KOPT-K1 (cell line): ENCODE measurements at regions not wholly inside any gene's neighbourhood (a gene's known extent, or its start where the extent isn't known, plus 50 kb on each side); places are given as distances from the start of the nearest gene placed in this dataset.

ENCODE experiments used
- H3K27ac ChIP-seq: fragments of 200-600 bp; sonication (generic); 2 replicates; pipeline ENCODE4 v1.5.1; 2016; ENCODE audit warnings: antibody characterized with exemption, mild to moderate bottlenecking, low read depth, low read length; ENCODE audit not compliant: poor library complexity, severe bottlenecking
- H3K36me3 ChIP-seq: fragments of 200-600 bp; sonication (generic); 2 replicates; pipeline ENCODE4 v1.5.1; 2017; ENCODE audit warnings: antibody characterized with exemption, mild to moderate bottlenecking, low read length, moderate library complexity; ENCODE audit not compliant: insufficient read depth
- H3K9me3 ChIP-seq: fragments of 200-600 bp; sonication (generic); 2 replicates; pipeline ENCODE4 v1.5.1; 2017; ENCODE audit warnings: antibody characterized with exemption, low read length, mild to moderate bottlenecking; ENCODE audit not compliant: insufficient read depth, poor library complexity, severe bottlenecking

GRCh38 chr13:18953139-18953930 lies 228.3 kb downstream of the TUBA3C start:
- Histone ChIP-seq H3K9me3 (peaks cover 57% of the 10 kb centered on the region), H3K36me3 (no peaks in the 10 kb centered on the region), H3K27ac (no peak overlapping the region)

GRCh38 chr13:18952225-18953016 lies 229.2 kb downstream of the TUBA3C start:
- Histone ChIP-seq H3K9me3 (peaks cover 55% of the 10 kb centered on the region), H3K27ac (no peak overlapping the region)

DNA sequence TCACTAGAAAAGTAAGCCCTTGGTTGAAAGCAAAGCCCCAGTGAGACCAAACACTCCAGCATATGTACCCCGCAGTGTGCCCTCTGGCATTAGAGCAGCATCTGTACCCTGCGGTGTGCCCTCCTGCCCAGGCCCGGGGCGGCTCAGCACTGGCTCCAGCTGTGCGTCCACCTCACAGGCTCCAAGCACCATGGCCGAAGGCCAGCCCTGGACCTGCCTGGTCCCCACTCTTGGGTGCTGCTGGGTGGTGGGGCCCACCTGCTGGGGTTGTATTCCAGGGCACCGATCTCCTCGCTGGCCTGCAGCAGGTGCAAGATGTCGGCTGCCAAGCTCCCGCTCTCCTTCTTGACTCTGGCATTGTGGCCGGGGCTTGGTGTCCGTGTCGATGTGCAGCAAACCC lies 230.2 kb downstream of the TUBA3C start:
- Histone ChIP-seq H3K9me3 (peaks cover 47% of the 10 kb centered on the region), H3K36me3 (no peaks in the 10 kb centered on the region), H3K27ac (no peak overlapping the region)

More at GRCh38 chr13:18952225-18953016, 229.2 kb downstream of the TUBA3C start:
- no peaks in the 10 kb centered on the region for H3K36me3 ChIP-seq

DNA sequence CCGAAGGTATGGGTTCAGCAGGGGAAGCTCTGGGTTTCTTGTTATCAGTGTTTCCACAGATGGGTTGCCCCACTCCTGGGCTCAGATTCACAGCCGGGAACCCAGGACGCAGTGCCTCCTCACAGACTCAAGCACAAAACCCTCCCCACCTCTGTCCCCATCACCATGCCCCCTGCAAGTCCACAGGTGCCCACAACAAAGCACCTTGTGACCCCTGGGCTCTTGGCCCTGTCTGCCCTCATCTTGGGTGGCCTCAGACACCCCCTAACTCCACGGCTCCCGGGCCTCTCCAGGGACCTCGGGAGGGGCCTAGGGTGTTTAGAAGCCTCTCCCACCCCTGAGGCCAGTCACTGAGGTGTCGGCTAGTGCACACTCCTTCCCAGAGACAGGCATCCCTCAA lies 231.7 kb downstream of the TUBA3C start:
- H3K27ac ChIP-seq: no peak overlapping the region
- peaks cover 43% of the 10 kb centered on the region for H3K9me3 ChIP-seq
- H3K36me3 ChIP-seq: no peaks in the 10 kb centered on the region

DNA sequence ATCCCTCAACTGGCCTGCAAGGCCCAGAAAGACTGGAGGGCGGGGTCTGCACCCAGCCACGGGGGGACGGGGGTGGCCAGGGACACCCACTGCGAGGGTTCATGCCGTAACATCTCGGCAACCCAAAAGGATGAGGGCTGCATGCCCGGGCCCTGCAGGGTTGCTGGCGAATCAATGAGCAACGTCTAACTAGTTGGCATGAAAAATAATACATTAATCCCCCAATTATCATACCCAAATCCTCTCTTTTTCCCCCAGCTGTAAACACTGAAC lies 232.2 kb downstream of the TUBA3C start:
- Histone ChIP-seq H3K9me3 (peaks cover 49% of the 10 kb centered on the region), H3K27ac (no peak overlapping the region), H3K36me3 (no peaks in the 10 kb centered on the region)

- peaks cover 54% of the 10 kb centered on the region for H3K9me3 ChIP-seq
- no peak overlapping the region for H3K27ac ChIP-seq
- no peaks in the 10 kb centered on the region for H3K36me3 ChIP-seq
Observed at GRCh38 chr13:18948664-18949488, 232.7 kb downstream of the TUBA3C start.

DNA sequence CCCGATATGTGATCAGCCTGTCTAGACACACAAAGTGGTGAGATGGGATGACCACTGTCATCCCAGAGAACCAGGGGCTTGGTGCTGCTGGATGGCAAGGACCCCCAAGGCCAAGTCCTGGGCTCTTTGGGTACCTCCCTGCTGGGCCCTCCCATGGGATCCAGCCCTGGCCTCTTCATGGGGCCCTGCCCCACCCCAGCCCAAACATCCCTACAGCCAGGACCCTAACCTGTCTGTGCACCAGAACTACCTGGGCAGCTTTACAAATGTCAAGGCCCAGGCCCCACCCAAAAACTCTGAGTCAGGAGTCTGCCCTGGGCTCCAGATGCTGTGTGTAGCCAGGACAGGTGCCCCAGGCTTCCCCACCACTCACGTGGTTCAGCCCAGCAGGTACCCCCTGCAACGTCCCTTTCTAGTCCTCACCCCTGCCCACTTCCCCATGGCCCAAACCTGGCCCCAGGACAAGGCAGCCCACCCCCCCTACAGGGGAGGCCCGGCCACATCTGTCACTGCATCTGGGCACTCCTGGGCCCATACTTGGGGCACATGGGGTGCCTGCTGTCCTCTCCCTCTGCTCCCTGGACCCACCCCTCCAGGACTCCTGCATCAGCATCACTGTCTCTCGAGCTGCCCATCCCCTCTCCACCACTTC lies 233.5 kb downstream of the TUBA3C start:
- no peak overlapping the region for H3K27ac ChIP-seq
- H3K9me3 ChIP-seq: peaks cover 59% of the 10 kb centered on the region
- H3K36me3 ChIP-seq: no peaks in the 10 kb centered on the region

DNA sequence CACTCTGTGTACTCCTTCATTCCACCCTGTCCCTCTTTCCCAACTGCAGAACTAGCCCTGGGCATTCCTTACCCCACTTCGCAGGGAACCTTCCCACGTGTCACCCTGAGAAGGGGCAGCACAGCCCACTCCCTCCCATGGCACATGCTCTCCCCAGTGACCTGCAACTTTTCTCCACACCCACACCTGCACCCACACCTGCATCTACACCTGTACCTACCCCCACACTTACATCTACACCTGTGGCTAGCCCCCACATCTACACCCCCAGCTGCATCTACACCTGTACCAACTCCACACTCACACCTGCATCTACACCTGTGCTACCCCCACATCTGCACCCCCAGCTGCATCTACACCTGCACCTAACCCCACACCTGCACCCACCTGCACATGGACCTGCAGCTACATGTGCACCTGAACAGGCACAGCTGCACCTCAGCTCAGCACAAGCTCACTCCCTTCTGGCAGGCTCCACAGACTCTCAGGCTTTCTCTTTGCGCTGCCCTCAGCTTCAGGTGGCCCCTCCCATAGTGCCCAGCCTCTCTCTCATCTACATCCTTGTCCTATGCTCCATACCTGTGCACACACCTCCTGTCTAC lies 234.1 kb downstream of the TUBA3C start:
- Histone ChIP-seq H3K9me3 (peaks cover 59% of the 10 kb centered on the region), H3K27ac (no peak overlapping the region), H3K36me3 (no peaks in the 10 kb centered on the region)

DNA sequence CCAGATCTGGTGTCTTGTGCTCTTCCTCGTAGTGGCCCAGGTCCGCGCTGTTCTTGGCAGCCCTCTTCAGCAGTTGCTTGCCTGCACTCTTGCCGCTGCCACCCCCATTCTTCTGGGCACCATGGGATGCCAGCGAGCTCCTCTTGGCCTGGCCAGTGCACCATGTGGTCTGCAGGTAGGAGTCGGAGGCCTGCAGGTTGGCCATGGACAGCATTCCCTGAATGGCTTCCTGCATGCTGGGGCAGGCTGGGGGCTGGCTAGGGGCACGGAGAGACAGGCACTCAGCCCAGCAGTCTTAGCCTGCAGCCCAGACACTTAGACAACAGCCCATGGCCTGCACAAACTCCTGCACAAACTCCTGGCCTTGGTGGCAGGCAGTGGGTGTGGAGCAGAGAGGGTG lies 234.9 kb downstream of the TUBA3C start:
- H3K27ac ChIP-seq: no peak overlapping the region
- peaks cover 56% of the 10 kb centered on the region for H3K9me3 ChIP-seq
- no peaks in the 10 kb centered on the region for H3K36me3 ChIP-seq

- H3K27ac ChIP-seq: no peak overlapping the region
- no peaks in the 10 kb centered on the region for H3K36me3 ChIP-seq
- H3K9me3 ChIP-seq: peaks cover 42% of the 10 kb centered on the region
Observed at GRCh38 chr13:18944501-18945068, 237.0 kb downstream of the TUBA3C start.

- peaks cover 35% of the 10 kb centered on the region for H3K9me3 ChIP-seq
- H3K27ac ChIP-seq: no peak overlapping the region
Observed at GRCh38 chr13:18943721-18944391, 237.8 kb downstream of the TUBA3C start.

GRCh38 chr13:18943273-18943672 lies 238.4 kb downstream of the TUBA3C start:
- no peaks in the 10 kb centered on the region for H3K36me3 ChIP-seq
- H3K9me3 ChIP-seq: peaks cover 31% of the 10 kb centered on the region
- H3K27ac ChIP-seq: no peak overlapping the region

More at GRCh38 chr13:18943721-18944391, 237.8 kb downstream of the TUBA3C start:
- no peaks in the 10 kb centered on the region for H3K36me3 ChIP-seq

DNA sequence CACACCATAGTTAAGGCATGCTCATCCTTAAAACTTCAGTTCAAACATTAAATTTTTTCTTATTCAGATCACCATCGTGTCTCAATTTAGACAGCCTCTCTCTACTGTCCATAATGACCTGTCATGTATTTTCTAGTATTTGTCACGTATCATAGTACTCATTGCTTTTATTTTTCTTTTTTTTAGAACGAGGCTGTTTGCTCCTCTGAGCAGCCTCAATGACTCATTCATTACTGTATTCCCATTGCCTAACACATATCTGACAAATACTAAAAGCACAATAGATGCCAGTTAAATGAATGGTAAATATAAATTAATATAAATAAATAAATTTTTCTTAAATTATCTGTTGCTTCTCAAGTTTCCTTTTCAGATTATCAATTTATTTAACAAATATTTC lies 245.5 kb downstream of the TUBA3C start:
- no peaks in the 10 kb centered on the region for H3K9me3 ChIP-seq
- H3K27ac ChIP-seq: no peak overlapping the region
- no peaks in the 10 kb centered on the region for H3K36me3 ChIP-seq

- no peaks in the 10 kb centered on the region for H3K9me3 ChIP-seq
- H3K36me3 ChIP-seq: no peaks in the 10 kb centered on the region
- H3K27ac ChIP-seq: no peak overlapping the region
Observed at GRCh38 chr13:18921063-18921462, 260.6 kb downstream of the TUBA3C start.
